GM12874 (cell line): ENCODE measurements at regions not wholly inside any gene's neighbourhood (a gene's known extent, or its start where the extent isn't known, plus 50 kb on each side); places are given as distances from the start of the nearest gene placed in this dataset.

Experiments
- CTCF ChIP-seq: IDR thresholded peaks from 2 replicates; pipeline ENCODE4 v1.5.1; 2011; ENCODE audit warnings: low read depth, mild to moderate bottlenecking, control low read depth, low read length, moderate library complexity; ENCODE audit not compliant: insufficient read depth

- TF ChIP-seq CTCF = no peak
These were observed 75.0 kb upstream of the SPATA16 start for GRCh38 chr3:173216063-173216462.

DNA sequence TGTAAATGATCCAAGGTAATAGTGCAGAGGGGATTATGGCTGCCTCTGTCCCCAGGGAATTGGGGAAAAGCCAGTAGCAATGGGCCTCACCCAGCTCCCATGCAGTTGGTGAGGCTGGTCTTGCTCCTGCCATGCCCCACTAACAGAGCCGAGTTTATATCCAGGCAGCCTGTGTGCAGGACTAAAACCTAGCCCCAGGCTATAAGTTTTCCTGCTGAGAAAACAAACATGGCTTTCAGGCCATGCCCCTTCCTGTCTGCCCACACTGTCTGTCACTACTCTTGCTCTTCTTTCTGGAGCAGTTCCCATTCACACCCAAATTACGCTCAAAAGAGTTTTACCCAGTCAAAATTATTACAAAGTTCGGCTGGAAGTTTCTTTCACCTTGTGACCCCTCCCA, 73.5 kb upstream of the SPATA16 start:
- TF ChIP-seq CTCF = no peak

GRCh38 chr3:173199568-173199967, 58.5 kb upstream of the SPATA16 start:
- TF ChIP-seq CTCF = no peak

- no peak for TF ChIP-seq CTCF
These were observed 50.6 kb upstream of the SPATA16 start for GRCh38 chr3:173191611-173192010.
